Neural progenitor cell (in vitro differentiated cells): ENCODE measurements at regions not wholly inside any gene's neighbourhood (a gene's known extent, or its start where the extent isn't known, plus 50 kb on each side); places are given as distances from the start of the nearest gene placed in this dataset.
"Not testable (repeated sequence)": the region's sequence is repeated elsewhere in the genome, so short reads cannot be mapped to it uniquely, and the experiment has no call there.

ENCODE experiments used
- DNase-seq: peaks from one replicate; pipeline ENCODE4 v3.0.0-alpha.2; 2016; ENCODE audit warnings: low spot score
- H2AFZ ChIP-seq: fragments of 200-600 bp; sonication (generic); replicated peaks from 2 replicates; pipeline ENCODE4 v1.6.1; 2016; ENCODE audit warnings: antibody characterized with exemption
- H3F3A ChIP-seq: fragments of 200-600 bp; sonication (generic); 2 replicates; pipeline ENCODE4 v1.6.1; 2016; ENCODE audit warnings: antibody characterized with exemption, low read depth
- H3K27ac ChIP-seq: fragments of 200-600 bp; sonication (generic); 2 replicates; pipeline ENCODE4 v1.5.1; 2016; ENCODE audit warnings: mild to moderate bottlenecking
- H3K27me3 ChIP-seq: fragments of 200-600 bp; sonication (generic); 2 replicates; pipeline ENCODE4 v1.6.1; 2016; ENCODE audit warnings: mild to moderate bottlenecking, moderate library complexity
- H3K36me3 ChIP-seq: fragments of 200-600 bp; sonication (generic); 2 replicates; pipeline ENCODE4 v1.5.1; 2016
- H3K4me1 ChIP-seq: fragments of 200-600 bp; sonication (generic); 2 replicates; pipeline ENCODE4 v1.6.1; 2016; ENCODE audit warnings: mixed run types
- H3K4me2 ChIP-seq: fragments of 200-600 bp; sonication (generic); 2 replicates; pipeline ENCODE4 v1.6.1; 2016
- H3K4me3 ChIP-seq: fragments of 200-600 bp; sonication (generic); 2 replicates; pipeline ENCODE4 v1.5.1; 2016
- H3K79me2 ChIP-seq: fragments of 200-600 bp; sonication (generic); 2 replicates; pipeline ENCODE4 v1.6.1; 2016; ENCODE audit warnings: low read depth
- H3K9ac ChIP-seq: fragments of 200-600 bp; sonication (generic); 2 replicates; pipeline ENCODE4 v1.6.1; 2016
- H3K9me3 ChIP-seq: fragments of 200-600 bp; sonication (generic); 2 replicates; pipeline ENCODE4 v1.5.1; 2016; ENCODE audit warnings: low read depth
- H4K20me1 ChIP-seq: fragments of 200-600 bp; sonication (generic); 2 replicates; pipeline ENCODE4 v1.6.1; 2016; ENCODE audit warnings: low read depth
- H3K27ac Mint-ChIP-seq: 3 replicates; pipeline ENCODE4 v1.8.0; 2021; ENCODE audit warnings: mixed read lengths
- H3K27me3 Mint-ChIP-seq: 2 replicates; pipeline ENCODE4 v1.8.0; 2022; ENCODE audit warnings: low read depth, mild to moderate bottlenecking, inconsistent platforms, moderate library complexity, mixed read lengths; ENCODE audit not compliant: insufficient read depth
- H3K36me3 Mint-ChIP-seq: 3 replicates; pipeline ENCODE4 v1.8.0; 2021; ENCODE audit warnings: mixed read lengths
- H3K4me1 Mint-ChIP-seq: 3 replicates; pipeline ENCODE4 v1.8.0; 2021; ENCODE audit warnings: mixed read lengths
- H3K4me3 Mint-ChIP-seq: 3 replicates; pipeline ENCODE4 v1.8.0; 2021; ENCODE audit warnings: mild to moderate bottlenecking, moderate library complexity, mixed read lengths
- H3K9me3 Mint-ChIP-seq: 3 replicates; pipeline ENCODE4 v1.8.0; 2020; ENCODE audit warnings: mixed read lengths
- CTCF ChIP-seq: fragments of 200-600 bp; sonication (generic); IDR thresholded peaks from 2 replicates; pipeline ENCODE4 v1.5.1; 2017; ENCODE audit warnings: antibody characterized with exemption, mild to moderate bottlenecking
- EZH2 ChIP-seq: fragments of 200-600 bp; sonication (generic); IDR thresholded peaks from 2 replicates; pipeline ENCODE4 v1.6.1; 2017; ENCODE audit warnings: antibody characterized with exemption, mild to moderate bottlenecking, moderate library complexity
- EZH2phosphoT487 ChIP-seq: fragments of 200-600 bp; sonication (generic); IDR thresholded peaks from 2 replicates; pipeline ENCODE4 v1.6.1; 2017; ENCODE audit warnings: antibody characterized with exemption

DNA sequence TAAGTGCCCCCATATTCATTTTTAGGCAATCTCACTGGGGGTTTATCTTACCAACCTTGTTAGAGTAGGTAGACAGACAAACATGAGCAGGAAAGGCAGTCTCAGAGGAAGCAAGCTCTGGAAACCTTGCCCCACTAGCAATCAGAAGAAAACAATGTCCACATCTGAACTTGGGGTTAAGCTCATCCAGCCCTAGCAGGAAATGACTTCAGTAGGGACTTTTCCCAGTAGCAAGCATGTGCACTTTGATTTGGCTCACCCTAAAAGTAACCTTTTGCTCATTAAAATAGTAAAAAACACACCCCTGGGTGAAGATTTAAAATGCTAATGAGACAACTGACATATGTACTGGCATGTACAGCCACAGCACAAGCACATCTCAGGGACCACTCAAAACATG is 175.5 kb downstream of the AKAIN1 start:
- no peaks in the 10 kb centered on the region for H3K4me1 ChIP-seq
- no peak overlapping the region for H3K9ac ChIP-seq
- H3K4me2 ChIP-seq = no peak overlapping the region
- Mint-ChIP-seq H3K36me3 (no peaks in the 10 kb centered on the region), H3K9me3 (peaks cover 2% of the 10 kb centered on the region), H3K27me3 (no peaks in the 10 kb centered on the region), H3K4me1 (peaks cover 6% of the 10 kb centered on the region), H3K4me3 (no peak overlapping the region), H3K27ac (no peak overlapping the region)
- no peaks in the 10 kb centered on the region for H3K27me3 ChIP-seq
- TF ChIP-seq EZH2 (no peak), CTCF (no peak), EZH2phosphoT487 (no peak)
- no peaks in the 10 kb centered on the region for H4K20me1 ChIP-seq
- no peaks in the 10 kb centered on the region for H3K36me3 ChIP-seq
- no peaks in the 10 kb centered on the region for H3K79me2 ChIP-seq
- no peak for DNase-seq
- no peaks in the 10 kb centered on the region for H3F3A ChIP-seq
- H3K4me3 ChIP-seq = no peak overlapping the region
- H3K9me3 ChIP-seq = no peaks in the 10 kb centered on the region
- H3K27ac ChIP-seq = no peak overlapping the region
- H2AFZ ChIP-seq = no peak overlapping the region

DNA sequence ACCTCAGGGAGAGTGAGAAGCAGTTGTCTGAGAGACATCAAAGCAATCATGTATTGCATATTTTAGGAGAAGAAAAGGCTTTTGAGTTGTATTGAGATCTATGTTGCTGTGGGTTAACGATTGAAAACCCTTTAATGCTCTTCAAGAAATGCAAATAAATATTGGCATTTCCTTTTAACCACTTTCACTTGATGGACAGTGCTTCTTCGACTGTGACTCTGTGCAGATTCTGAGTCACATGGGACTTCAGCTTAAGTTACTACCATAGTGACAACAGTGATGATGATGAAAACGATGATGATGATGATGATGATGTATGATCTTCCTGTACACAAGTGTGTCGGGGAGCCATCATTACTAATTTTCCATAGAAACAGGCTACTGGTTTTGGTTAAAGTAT is 181.8 kb downstream of the AKAIN1 start:
- Histone ChIP-seq H3K4me3 (no peak overlapping the region), H4K20me1 (no peaks in the 10 kb centered on the region), H3K27ac (no peak overlapping the region), H3K4me1 (no peaks in the 10 kb centered on the region), H3K9ac (no peak overlapping the region), H3K36me3 (no peaks in the 10 kb centered on the region), H3K4me2 (no peak overlapping the region), H3F3A (no peaks in the 10 kb centered on the region), H3K9me3 (no peaks in the 10 kb centered on the region), H2AFZ (no peak overlapping the region), H3K79me2 (no peaks in the 10 kb centered on the region), H3K27me3 (no peaks in the 10 kb centered on the region)
- Mint-ChIP-seq H3K36me3 (no peaks in the 10 kb centered on the region), H3K27ac (peak overlapping the region; percentile 17), H3K9me3 (peaks cover 4% of the 10 kb centered on the region), H3K4me1 (peaks cover 9% of the 10 kb centered on the region), H3K4me3 (no peak overlapping the region), H3K27me3 (peaks cover 3% of the 10 kb centered on the region)
- TF ChIP-seq EZH2phosphoT487 = no peak
- no peak for TF ChIP-seq CTCF
- TF ChIP-seq EZH2 = no peak
- DNase-seq = no peak

DNA sequence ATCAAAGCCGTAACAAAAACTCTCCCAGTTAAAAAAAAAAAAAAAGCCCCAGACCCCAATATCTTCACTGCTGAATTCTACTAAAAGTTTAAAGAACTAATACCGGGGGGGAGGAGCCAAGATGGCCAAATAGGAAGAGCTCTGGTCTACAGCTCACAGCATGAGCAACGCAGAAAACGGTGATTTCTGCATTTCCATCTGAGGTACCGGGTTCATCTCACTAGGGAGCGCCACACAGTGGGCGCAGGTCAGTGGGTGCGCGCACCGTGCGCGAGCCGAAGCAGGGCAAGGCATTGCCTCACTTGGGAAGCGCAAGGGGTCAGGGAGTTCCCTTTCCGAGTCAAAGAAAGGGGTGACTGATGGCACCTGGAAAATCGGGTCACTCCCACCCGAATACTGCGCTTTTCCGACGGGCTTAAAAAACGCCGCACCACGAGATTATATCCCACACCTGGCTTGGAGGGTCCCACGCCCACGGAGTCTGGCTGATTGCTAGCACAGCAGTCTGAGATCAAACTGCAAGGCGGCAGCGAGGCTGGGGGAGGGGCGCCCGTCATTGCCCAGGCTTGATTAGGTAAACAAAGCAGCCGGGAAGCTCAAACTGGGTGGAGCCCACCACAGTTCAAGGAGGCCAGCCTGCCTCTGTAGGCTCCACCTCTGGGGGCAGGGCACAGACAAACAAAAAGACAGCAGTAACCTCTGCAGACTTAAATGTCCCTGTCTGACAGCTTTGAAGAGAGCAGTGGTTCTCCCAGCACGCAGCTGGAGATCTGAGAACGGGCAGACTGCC is 192.8 kb downstream of the AKAIN1 start:
- Histone ChIP-seq H3K4me2 (peak overlapping the region; percentile 76), H3K4me3 (peak overlapping the region; percentile 65), H2AFZ (peak overlapping the region; percentile 85)
- not testable (repeated sequence) for H3K27ac ChIP-seq, H3K9me3 ChIP-seq, H3F3A ChIP-seq, H3K9me3 Mint-ChIP-seq, H3K4me1 Mint-ChIP-seq, H3K27me3 ChIP-seq, H3K9ac ChIP-seq, H3K79me2 ChIP-seq, H3K4me1 ChIP-seq, H3K36me3 Mint-ChIP-seq, H4K20me1 ChIP-seq, H3K36me3 ChIP-seq, H3K27me3 Mint-ChIP-seq
- Mint-ChIP-seq H3K27ac (peak overlapping the region; percentile 0), H3K4me3 (peak overlapping the region; percentile 81)
- TF ChIP-seq CTCF = peak; percentile 41
- peak; percentile 50 for DNase-seq
